ENCODE measurements at regions not wholly inside any gene's neighbourhood (a gene's known extent, or its start where the extent isn't known, plus 50 kb on each side); places are given as distances from the start of the nearest gene placed in this dataset.

DNA sequence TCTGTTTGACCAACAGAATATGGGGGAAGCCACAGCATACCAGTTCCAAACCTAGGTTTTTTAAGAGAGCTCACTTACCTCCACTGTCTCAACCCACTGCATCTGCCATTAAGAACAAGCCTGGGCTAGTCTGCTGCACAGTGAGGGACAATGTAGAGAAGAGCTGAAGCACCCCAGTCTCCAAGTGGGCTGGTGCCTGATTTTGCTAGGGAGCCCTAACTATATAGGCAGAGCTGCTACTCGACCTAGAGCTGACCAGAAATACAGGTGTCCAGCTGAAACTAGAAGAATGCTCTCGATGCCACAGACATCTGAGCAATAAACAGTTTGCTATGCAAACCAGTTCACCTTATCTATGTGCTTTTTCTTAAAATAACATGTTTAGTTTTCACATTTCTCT is 106.9 kb upstream of the BET1 start:
- no peaks in the 10 kb centered on the region for H3K27me3 ChIP-seq (ENCODE audit: insufficient read depth)
- no peaks in the 10 kb centered on the region for H3F3A ChIP-seq (replicated peaks; ENCODE audit: low read depth)
- H2AFZ ChIP-seq: peak overlapping the region; percentile 35; the same call in 1 of the 2 replicates
- no peak overlapping the region for H3K27ac ChIP-seq (ENCODE audit: low read depth)
- no peaks in the 10 kb centered on the region for H3K4me1 ChIP-seq (ENCODE audit: insufficient read depth)
- no peaks in the 10 kb centered on the region for H3K9me2 ChIP-seq (ENCODE audit: insufficient read depth)
- DNase-seq (ENCODE audit: low spot score) (no peak), ATAC-seq (no peak)
- TF ChIP-seq EZH2 (IDR thresholded peaks at IDR 0.05; ENCODE audit: low read depth, unreplicated experiment) (no peak), CREB1 (CRISPR knock-in tag; IDR thresholded peaks at IDR 0.05; ENCODE audit: low read depth) (no peak), CTCF (conservative IDR thresholded peaks at IDR 0.05; ENCODE audit: low read depth in 2 of 2) (no peak), ETS1 (IDR thresholded peaks at IDR 0.05) (no peak), ZNF114 (CRISPR knock-in tag; IDR thresholded peaks at IDR 0.05) (no peak), JUNB (IDR thresholded peaks at IDR 0.05; ENCODE audit: unreplicated experiment) (no peak), STAT1 (IDR thresholded peaks at IDR 0.05; ENCODE audit: unreplicated experiment) (no peak), NANOG (IDR thresholded peaks at IDR 0.05; ENCODE audit: borderline replicate concordance) (no peak), EZH2phosphoT487 (IDR thresholded peaks at IDR 0.05; ENCODE audit: unreplicated experiment) (no peak), ZNF331 (CRISPR knock-in tag; IDR thresholded peaks at IDR 0.05; ENCODE audit: low read depth) (no peak), POLR2AphosphoS5 (IDR thresholded peaks at IDR 0.05; ENCODE audit: low read depth) (no peak), ZNF462 (CRISPR knock-in tag; IDR thresholded peaks at IDR 0.05) (no peak)
- TF ChIP-seq, protein P1, sequence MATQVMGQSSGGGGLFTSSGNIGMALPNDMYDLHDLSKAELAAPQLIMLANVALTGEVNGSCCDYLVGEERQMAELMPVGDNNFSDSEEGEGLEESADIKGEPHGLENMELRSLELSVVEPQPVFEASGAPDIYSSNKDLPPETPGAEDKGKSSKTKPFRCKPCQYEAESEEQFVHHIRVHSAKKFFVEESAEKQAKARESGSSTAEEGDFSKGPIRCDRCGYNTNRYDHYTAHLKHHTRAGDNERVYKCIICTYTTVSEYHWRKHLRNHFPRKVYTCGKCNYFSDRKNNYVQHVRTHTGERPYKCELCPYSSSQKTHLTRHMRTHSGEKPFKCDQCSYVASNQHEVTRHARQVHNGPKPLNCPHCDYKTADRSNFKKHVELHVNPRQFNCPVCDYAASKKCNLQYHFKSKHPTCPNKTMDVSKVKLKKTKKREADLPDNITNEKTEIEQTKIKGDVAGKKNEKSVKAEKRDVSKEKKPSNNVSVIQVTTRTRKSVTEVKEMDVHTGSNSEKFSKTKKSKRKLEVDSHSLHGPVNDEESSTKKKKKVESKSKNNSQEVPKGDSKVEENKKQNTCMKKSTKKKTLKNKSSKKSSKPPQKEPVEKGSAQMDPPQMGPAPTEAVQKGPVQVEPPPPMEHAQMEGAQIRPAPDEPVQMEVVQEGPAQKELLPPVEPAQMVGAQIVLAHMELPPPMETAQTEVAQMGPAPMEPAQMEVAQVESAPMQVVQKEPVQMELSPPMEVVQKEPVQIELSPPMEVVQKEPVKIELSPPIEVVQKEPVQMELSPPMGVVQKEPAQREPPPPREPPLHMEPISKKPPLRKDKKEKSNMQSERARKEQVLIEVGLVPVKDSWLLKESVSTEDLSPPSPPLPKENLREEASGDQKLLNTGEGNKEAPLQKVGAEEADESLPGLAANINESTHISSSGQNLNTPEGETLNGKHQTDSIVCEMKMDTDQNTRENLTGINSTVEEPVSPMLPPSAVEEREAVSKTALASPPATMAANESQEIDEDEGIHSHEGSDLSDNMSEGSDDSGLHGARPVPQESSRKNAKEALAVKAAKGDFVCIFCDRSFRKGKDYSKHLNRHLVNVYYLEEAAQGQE (IDR thresholded peaks at IDR 0.05; ENCODE audit: unreplicated experiment): no peak
- Mint-ChIP-seq H3K4me3 (no peak overlapping the region), H3K27ac (no peak overlapping the region), H3K9me3 (no peaks in the 10 kb centered on the region), H3K4me1 (no peaks in the 10 kb centered on the region), H3K27me3 (ENCODE audit: insufficient read depth, low read depth, poor library complexity) (no peaks in the 10 kb centered on the region), H3K36me3 (ENCODE audit: low read depth) (no peaks in the 10 kb centered on the region)
- no peak overlapping the region for H3K4me3 ChIP-seq
- no peaks in the 10 kb centered on the region for H4K20me1 ChIP-seq (replicated peaks; ENCODE audit: insufficient read depth)
- no peaks in the 10 kb centered on the region for H3K79me2 ChIP-seq (replicated peaks; ENCODE audit: insufficient read depth)
- no peak overlapping the region for H3K4me2 ChIP-seq
- no peaks in the 10 kb centered on the region for H3K36me3 ChIP-seq (ENCODE audit: insufficient read depth)
